Neural crest cell (in vitro differentiated cells): ENCODE measurements at regions not wholly inside any gene's neighbourhood (a gene's known extent, or its start where the extent isn't known, plus 50 kb on each side); places are given as distances from the start of the nearest gene placed in this dataset.
"Not testable (repeated sequence)": the region's sequence is repeated elsewhere in the genome, so short reads cannot be mapped to it uniquely, and the experiment has no call there.

Experiments
- DNase-seq: peaks from one replicate; pipeline ENCODE4 v3.0.0; 2021; ENCODE audit warnings: low read depth, mixed read lengths, low spot score
- H3K27ac Mint-ChIP-seq: one replicate; pipeline ENCODE4 v1.8.0; 2021; ENCODE audit warnings: mild to moderate bottlenecking, mixed read lengths; ENCODE audit not compliant: unreplicated experiment
- H3K27me3 Mint-ChIP-seq: 2 replicates; pipeline ENCODE4 v1.8.0; 2021; ENCODE audit warnings: low read depth, mild to moderate bottlenecking, mixed read lengths
- H3K36me3 Mint-ChIP-seq: 2 replicates; pipeline ENCODE4 v1.8.0; 2021; ENCODE audit warnings: low read depth, mild to moderate bottlenecking, mixed read lengths
- H3K4me1 Mint-ChIP-seq: 2 replicates; pipeline ENCODE4 v1.8.0; 2021; ENCODE audit warnings: mixed read lengths
- H3K4me3 Mint-ChIP-seq: one replicate; pipeline ENCODE4 v1.8.0; 2021; ENCODE audit warnings: mild to moderate bottlenecking, mixed read lengths
- H3K9me3 Mint-ChIP-seq: 2 replicates; pipeline ENCODE4 v1.8.0; 2021; ENCODE audit warnings: mixed read lengths
- CTCF ChIP-seq: fragments of 200-600 bp; sonication (generic); conservative IDR thresholded peaks from 2 replicates; pipeline ENCODE4 v1.5.0; 2021; ENCODE audit warnings: antibody characterized with exemption, mild to moderate bottlenecking

DNA sequence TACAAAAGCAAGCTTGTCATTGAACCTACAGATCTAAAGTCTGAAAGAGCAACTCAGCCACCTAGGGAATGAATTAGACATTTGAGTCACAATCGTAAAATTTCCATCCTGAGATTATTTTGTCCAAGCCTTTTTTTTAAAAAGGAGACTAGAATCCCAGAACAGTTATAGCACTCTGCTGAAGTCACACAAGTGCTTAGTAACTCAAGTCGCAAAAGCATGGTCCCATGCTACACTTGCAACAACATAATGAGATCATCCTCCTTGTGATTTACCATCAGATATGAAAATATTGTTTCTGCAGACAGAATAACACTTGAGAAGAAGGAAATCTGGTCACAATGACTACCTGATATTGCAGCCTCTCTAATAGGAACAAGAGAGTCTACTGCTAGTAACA lies 106.7 kb downstream of the ZIC4 start:
- H3K36me3 Mint-ChIP-seq = no peaks in the 10 kb centered on the region
- no peaks in the 10 kb centered on the region for H3K27me3 Mint-ChIP-seq
- H3K9me3 Mint-ChIP-seq = peaks cover 3% of the 10 kb centered on the region
- H3K4me1 Mint-ChIP-seq = peaks cover 20% of the 10 kb centered on the region
- no peak overlapping the region for H3K4me3 Mint-ChIP-seq
- no peak for DNase-seq
- no peak overlapping the region for H3K27ac Mint-ChIP-seq
- TF ChIP-seq CTCF = no peak

DNA sequence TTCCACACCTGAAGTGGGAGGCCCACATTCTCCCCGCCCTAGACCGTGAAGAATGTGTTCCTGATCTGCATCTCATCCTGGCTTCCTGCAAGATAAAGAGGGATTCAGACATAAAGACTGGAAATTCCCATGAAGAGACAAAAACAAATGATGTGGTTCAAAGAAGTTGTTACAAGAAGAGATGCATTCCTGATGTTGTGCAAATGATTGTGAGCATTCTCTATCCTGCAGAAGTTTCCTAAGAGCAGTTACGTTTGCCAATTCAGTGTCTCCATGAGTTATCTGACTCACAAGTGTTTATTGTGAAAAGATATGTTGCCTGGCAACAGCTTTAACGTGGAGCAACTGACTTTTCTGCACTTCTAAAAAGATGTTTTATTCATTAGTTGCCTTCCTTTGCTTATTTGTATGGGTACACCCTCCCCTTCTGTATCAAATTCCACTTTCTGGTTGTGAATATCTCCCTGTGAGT lies 107.8 kb downstream of the ZIC4 start:
- DNase-seq = no peak
- H3K4me1 Mint-ChIP-seq = peaks cover 20% of the 10 kb centered on the region
- H3K9me3 Mint-ChIP-seq = no peaks in the 10 kb centered on the region
- H3K36me3 Mint-ChIP-seq = no peaks in the 10 kb centered on the region
- no peaks in the 10 kb centered on the region for H3K27me3 Mint-ChIP-seq
- H3K27ac Mint-ChIP-seq = peak overlapping the region; percentile 81
- TF ChIP-seq CTCF = no peak
- H3K4me3 Mint-ChIP-seq = peak overlapping the region; percentile 9

DNA sequence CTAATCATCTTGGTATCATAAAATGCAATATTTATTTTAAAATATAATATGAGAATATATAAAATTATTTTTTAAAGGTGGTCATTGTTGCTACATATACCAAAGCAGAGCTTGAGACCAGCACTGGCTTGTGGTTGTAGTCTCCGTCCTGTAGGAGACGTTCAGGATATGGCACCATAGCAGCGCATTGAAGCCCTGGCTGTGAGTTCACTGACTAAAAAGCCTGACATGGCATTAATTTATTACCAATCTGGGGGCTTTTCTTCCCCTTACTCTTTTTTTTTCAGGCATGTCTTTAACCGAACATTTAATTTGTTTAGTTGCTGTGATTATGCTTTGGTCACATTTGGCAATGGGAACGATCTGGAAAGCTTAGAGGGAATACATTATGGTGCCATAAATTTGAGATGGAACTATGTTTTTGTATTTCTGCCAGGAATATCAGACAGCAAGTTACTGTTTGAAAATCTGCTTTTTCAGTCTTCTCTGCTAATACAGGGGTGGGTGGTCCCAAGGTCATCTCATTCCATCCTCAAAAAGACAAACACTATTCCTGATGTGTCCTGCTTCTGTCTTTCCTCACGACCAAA lies 108.5 kb downstream of the ZIC4 start:
- no peak for TF ChIP-seq CTCF
- peaks cover 20% of the 10 kb centered on the region for H3K4me1 Mint-ChIP-seq
- no peak for DNase-seq
- no peaks in the 10 kb centered on the region for H3K27me3 Mint-ChIP-seq
- H3K27ac Mint-ChIP-seq = peak overlapping the region; percentile 51
- no peaks in the 10 kb centered on the region for H3K36me3 Mint-ChIP-seq
- no peaks in the 10 kb centered on the region for H3K9me3 Mint-ChIP-seq
- H3K4me3 Mint-ChIP-seq = no peak overlapping the region

DNA sequence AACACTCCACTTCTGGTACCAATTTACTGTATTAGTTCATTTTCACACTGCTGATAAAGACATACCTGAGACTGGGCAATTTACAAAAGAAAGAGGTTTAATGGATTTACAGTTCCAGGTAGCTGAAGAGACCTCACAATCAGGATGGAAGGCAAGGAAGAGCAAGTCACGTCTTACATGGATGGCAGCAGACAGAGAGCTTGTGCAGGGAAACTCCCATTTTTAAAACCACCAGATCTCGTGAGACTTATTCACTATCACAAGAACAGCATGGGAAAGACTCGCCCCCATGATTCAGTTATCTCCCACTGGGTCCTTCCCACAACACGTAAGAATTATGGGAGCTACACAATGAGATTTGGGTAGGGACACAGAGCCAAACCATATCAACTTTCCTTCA lies 119.0 kb downstream of the ZIC4 start:
- H3K9me3 Mint-ChIP-seq, H3K27me3 Mint-ChIP-seq, H3K27ac Mint-ChIP-seq, DNase-seq, H3K36me3 Mint-ChIP-seq, H3K4me1 Mint-ChIP-seq, H3K4me3 Mint-ChIP-seq: not testable (repeated sequence)

DNA sequence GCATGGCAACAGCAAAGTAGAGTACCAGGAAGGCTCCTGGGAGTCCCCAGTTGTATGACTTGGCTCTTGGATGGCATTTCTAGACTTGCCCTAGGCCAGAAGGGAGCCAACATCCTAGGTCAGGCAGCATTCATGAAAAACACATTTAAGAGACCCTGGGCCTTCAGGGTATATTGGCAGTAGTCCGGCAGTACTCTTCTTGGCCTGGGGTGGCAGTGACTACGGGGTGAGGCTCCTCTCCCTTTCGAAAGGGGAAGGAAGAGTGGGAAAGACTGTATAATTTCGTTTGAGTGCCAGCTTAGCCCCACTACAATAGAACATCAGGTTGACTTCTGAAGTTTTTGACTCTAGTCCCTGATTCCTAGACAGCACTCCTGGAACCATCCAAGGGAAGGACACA lies 136.4 kb downstream of the ZIC4 start:
- H3K4me1 Mint-ChIP-seq = no peaks in the 10 kb centered on the region
- DNase-seq = no peak
- peak overlapping the region; percentile 43 for H3K27ac Mint-ChIP-seq

More for the DNA sequence above, 136.4 kb downstream of the ZIC4 start:
- Mint-ChIP-seq H3K9me3 (peaks cover 17% of the 10 kb centered on the region), H3K36me3 (peaks cover 9% of the 10 kb centered on the region), H3K4me3 (no peak overlapping the region), H3K27me3 (no peaks in the 10 kb centered on the region)
- TF ChIP-seq CTCF = no peak
